K562 (cell line): ENCODE measurements at regions not wholly inside any gene's neighbourhood (a gene's known extent, or its start where the extent isn't known, plus 50 kb on each side); places are given as distances from the start of the nearest gene placed in this dataset.

ENCODE experiments used
- ZFPM2 ChIP-seq: fragments of 250-450 bp; sonication (Bioruptor Pico); IDR thresholded peaks from 2 replicates; pipeline ENCODE4 v1.5.1; 2022; ENCODE audit warnings: mild to moderate bottlenecking
- TF ChIP-seq, protein P1 (sequence below): sonication (generic); formaldehyde crosslinking; IDR thresholded peaks from 2 replicates; pipeline ENCODE4 v1.9.0; 2022; ENCODE audit warnings: mild to moderate bottlenecking, missing genetic modification reagents
- TF ChIP-seq, protein P2 (sequence below): IDR thresholded peaks from 2 replicates; pipeline ENCODE4 v1.6.1; 2012; ENCODE audit warnings: low read depth, low read length, improper control_type of control experiment, borderline replicate concordance

DNA sequence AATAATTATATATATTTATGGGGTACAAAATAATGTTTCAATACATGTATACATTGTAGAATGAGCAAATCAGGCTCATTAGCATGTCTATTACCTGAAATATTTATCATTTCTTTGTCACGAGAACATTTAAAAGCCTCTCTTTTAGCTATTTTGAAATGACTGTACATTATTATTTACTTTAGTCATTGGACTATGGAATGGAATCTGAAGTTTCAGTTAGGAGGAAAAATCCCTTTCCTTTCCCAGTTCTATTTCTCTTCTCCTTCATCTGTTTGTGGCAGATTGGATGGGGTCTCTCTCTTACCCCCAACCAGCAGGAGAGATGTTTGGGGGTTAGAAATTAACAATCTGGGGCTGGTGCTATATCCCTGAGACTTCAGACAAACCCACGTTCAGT is 292.5 kb upstream of the SFRP2 start:
- TF ChIP-seq ZFPM2 (CRISPR knock-in tag): no peak
- TF ChIP-seq, protein P1, sequence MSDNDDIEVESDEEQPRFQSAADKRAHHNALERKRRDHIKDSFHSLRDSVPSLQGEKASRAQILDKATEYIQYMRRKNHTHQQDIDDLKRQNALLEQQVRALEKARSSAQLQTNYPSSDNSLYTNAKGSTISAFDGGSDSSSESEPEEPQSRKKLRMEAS (CRISPR knock-in tag): no peak
- TF ChIP-seq, protein P2, sequence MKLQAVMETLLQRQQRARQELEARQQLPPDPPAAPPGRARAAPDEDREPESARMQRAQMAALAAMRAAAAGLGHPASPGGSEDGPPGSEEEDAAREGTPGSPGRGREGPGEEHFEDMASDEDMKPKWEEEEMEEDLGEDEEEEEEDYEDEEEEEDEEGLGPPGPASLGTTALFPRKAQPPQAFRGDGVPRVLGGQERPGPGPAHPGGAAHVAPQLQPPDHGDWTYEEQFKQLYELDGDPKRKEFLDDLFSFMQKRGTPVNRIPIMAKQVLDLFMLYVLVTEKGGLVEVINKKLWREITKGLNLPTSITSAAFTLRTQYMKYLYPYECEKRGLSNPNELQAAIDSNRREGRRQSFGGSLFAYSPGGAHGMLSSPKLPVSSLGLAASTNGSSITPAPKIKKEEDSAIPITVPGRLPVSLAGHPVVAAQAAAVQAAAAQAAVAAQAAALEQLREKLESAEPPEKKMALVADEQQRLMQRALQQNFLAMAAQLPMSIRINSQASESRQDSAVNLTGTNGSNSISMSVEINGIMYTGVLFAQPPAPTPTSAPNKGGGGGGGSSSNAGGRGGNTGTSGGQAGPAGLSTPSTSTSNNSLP: no peak
